ENCODE measurements at regions not wholly inside any gene's neighbourhood (a gene's known extent, or its start where the extent isn't known, plus 50 kb on each side); places are given as distances from the start of the nearest gene placed in this dataset.
"Not testable (repeated sequence)": the region's sequence is repeated elsewhere in the genome, so short reads cannot be mapped to it uniquely, and the experiment has no call there.

DNA sequence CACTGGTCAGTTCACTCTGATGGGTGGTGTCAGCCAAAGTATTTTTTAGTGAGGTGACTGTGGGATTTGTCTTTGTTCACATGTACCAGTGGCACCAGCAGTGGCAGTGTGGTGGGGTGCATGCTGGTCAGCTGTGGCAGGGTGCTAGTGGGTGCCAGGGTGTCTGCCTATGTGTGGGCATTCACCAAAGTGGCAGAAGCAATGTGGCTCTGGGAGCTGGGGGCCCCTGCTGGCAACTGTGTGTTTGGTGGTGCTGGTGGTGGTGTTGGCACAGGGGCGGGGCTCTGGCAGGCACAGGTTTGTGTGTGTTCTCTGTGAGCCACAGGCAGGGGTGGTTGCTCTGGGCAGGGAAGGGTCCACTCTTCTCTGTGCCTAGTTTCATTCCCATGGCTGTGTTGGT lies 161.5 kb downstream of the CENPF start:
- Histone ChIP-seq H3K4me1 (ENCODE audit: insufficient read depth, low read length, poor library complexity, severe bottlenecking) (no peaks in the 10 kb centered on the region), H3K36me3 (ENCODE audit: insufficient read depth, low read length, poor library complexity, severe bottlenecking) (no peaks in the 10 kb centered on the region), H3K9me3 (ENCODE audit: low read depth, low read length, poor library complexity, severe bottlenecking) (peaks cover 8% of the 10 kb centered on the region), H3K27ac (ENCODE audit: low read depth, low read length, poor library complexity, severe bottlenecking) (no peak overlapping the region), H3K4me3 (ENCODE audit: low read depth, low read length, poor library complexity, severe bottlenecking) (no peak overlapping the region), H3K27me3 (replicated peaks; ENCODE audit: insufficient read depth, low read depth, low read length, poor library complexity) (peaks cover 4% of the 10 kb centered on the region)
- ChIA-PET POLR2A (ENCODE audit: low non-redundant PET) (no interaction called here), CTCF (no interaction called here)
- intact Hi-C loops (cut with micrococcal nuclease; ENCODE audit: unreplicated experiment), result no loop called here
- TF ChIP-seq, protein P1, sequence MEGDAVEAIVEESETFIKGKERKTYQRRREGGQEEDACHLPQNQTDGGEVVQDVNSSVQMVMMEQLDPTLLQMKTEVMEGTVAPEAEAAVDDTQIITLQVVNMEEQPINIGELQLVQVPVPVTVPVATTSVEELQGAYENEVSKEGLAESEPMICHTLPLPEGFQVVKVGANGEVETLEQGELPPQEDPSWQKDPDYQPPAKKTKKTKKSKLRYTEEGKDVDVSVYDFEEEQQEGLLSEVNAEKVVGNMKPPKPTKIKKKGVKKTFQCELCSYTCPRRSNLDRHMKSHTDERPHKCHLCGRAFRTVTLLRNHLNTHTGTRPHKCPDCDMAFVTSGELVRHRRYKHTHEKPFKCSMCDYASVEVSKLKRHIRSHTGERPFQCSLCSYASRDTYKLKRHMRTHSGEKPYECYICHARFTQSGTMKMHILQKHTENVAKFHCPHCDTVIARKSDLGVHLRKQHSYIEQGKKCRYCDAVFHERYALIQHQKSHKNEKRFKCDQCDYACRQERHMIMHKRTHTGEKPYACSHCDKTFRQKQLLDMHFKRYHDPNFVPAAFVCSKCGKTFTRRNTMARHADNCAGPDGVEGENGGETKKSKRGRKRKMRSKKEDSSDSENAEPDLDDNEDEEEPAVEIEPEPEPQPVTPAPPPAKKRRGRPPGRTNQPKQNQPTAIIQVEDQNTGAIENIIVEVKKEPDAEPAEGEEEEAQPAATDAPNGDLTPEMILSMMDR (conservative IDR thresholded peaks at IDR 0.05; ENCODE audit: low read depth, low read length), result no peak
- TF ChIP-seq EZH2 (IDR thresholded peaks at IDR 0.05; ENCODE audit: borderline replicate concordance, low read depth, low read length, poor library complexity, severe bottlenecking), result no peak
- no TSS peak for BruUV-seq (replicated peaks)
- DNase-seq (ENCODE audit: low spot score), result no peak

- ChIA-PET POLR2A (ENCODE audit: low non-redundant PET) (no interaction called here), CTCF (no interaction called here)
- H3K9me3 ChIP-seq (ENCODE audit: low read depth, low read length, poor library complexity, severe bottlenecking), result no peaks in the 10 kb centered on the region
- no peaks in the 10 kb centered on the region for H3K4me1 ChIP-seq (ENCODE audit: insufficient read depth, low read length, poor library complexity, severe bottlenecking)
- no peak for TF ChIP-seq EZH2 (IDR thresholded peaks at IDR 0.05; ENCODE audit: borderline replicate concordance, low read depth, low read length, poor library complexity, severe bottlenecking)
- TF ChIP-seq, protein P1 (conservative IDR thresholded peaks at IDR 0.05; ENCODE audit: low read depth, low read length), result no peak
- no peak for DNase-seq (ENCODE audit: low spot score)
- H3K4me3 ChIP-seq (ENCODE audit: low read depth, low read length, poor library complexity, severe bottlenecking), result no peak overlapping the region
- no TSS peak for BruUV-seq (replicated peaks)
- no peaks in the 10 kb centered on the region for H3K36me3 ChIP-seq (ENCODE audit: insufficient read depth, low read length, poor library complexity, severe bottlenecking)
- peaks cover 4% of the 10 kb centered on the region for H3K27me3 ChIP-seq (replicated peaks; ENCODE audit: insufficient read depth, low read depth, low read length, poor library complexity)
- no peak overlapping the region for H3K27ac ChIP-seq (ENCODE audit: low read depth, low read length, poor library complexity, severe bottlenecking)
- intact Hi-C loops (cut with micrococcal nuclease; ENCODE audit: unreplicated experiment), result no loop called here
Observed at GRCh38 chr1:214767221-214767620, 164.2 kb downstream of the CENPF start.

- BruUV-seq (replicated peaks); H3K9me3 ChIP-seq (ENCODE audit: low read depth, low read length, poor library complexity, severe bottlenecking); H3K27ac ChIP-seq (ENCODE audit: low read depth, low read length, poor library complexity, severe bottlenecking); H3K4me1 ChIP-seq (ENCODE audit: insufficient read depth, low read length, poor library complexity, severe bottlenecking); POLR2A ChIA-PET (ENCODE audit: low non-redundant PET); intact Hi-C loops (cut with micrococcal nuclease; ENCODE audit: unreplicated experiment); H3K27me3 ChIP-seq (replicated peaks; ENCODE audit: insufficient read depth, low read depth, low read length, poor library complexity); H3K36me3 ChIP-seq (ENCODE audit: insufficient read depth, low read length, poor library complexity, severe bottlenecking); H3K4me3 ChIP-seq (ENCODE audit: low read depth, low read length, poor library complexity, severe bottlenecking); DNase-seq (ENCODE audit: low spot score); CTCF ChIA-PET: not testable (repeated sequence)
Observed at GRCh38 chr1:214769666-214770065, 166.7 kb downstream of the CENPF start.

- POLR2A ChIA-PET (ENCODE audit: low non-redundant PET), result no interaction called here
- H3K27me3 ChIP-seq (replicated peaks; ENCODE audit: insufficient read depth, low read depth, low read length, poor library complexity), result no peaks in the 10 kb centered on the region
- DNase-seq (ENCODE audit: low spot score), result no peak
- CTCF ChIA-PET, result no interaction called here
- no peaks in the 10 kb centered on the region for H3K36me3 ChIP-seq (ENCODE audit: insufficient read depth, low read length, poor library complexity, severe bottlenecking)
- no peak overlapping the region for H3K4me3 ChIP-seq (ENCODE audit: low read depth, low read length, poor library complexity, severe bottlenecking)
- H3K4me1 ChIP-seq (ENCODE audit: insufficient read depth, low read length, poor library complexity, severe bottlenecking), result no peaks in the 10 kb centered on the region
- no peak for TF ChIP-seq EZH2 (IDR thresholded peaks at IDR 0.05; ENCODE audit: borderline replicate concordance, low read depth, low read length, poor library complexity, severe bottlenecking)
- TF ChIP-seq, protein P1 (conservative IDR thresholded peaks at IDR 0.05; ENCODE audit: low read depth, low read length), result no peak
- no TSS peak for BruUV-seq (replicated peaks)
- intact Hi-C loops (cut with micrococcal nuclease; ENCODE audit: unreplicated experiment), result no loop called here
- no peaks in the 10 kb centered on the region for H3K9me3 ChIP-seq (ENCODE audit: low read depth, low read length, poor library complexity, severe bottlenecking)
- H3K27ac ChIP-seq (ENCODE audit: low read depth, low read length, poor library complexity, severe bottlenecking), result no peak overlapping the region
Observed at GRCh38 chr1:214777364-214777763, 174.4 kb downstream of the CENPF start.
